ENCODE measurements at regions not wholly inside any gene's neighbourhood (a gene's known extent, or its start where the extent isn't known, plus 50 kb on each side); places are given as distances from the start of the nearest gene placed in this dataset.
"Not testable (repeated sequence)": the region's sequence is repeated elsewhere in the genome, so short reads cannot be mapped to it uniquely, and the experiment has no call there.

DNA sequence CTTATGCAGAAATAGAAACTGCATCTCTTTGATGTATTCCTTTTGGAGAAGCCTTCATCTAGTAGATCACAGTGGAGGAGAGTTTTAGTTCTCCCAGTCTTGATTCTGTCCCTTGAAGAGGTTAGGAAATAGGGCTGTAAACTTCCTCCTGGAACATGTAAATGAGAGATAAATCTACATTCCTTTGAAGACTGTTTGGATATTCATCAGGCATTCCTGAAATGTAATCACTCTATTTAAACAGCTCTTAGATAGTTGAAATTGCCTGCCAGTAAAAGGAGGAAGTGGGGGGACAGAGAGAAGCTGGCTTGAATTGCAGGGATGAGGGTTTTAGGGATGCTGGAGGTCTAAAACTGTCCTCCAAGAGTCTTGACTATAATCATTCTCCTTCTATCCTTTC, 254.3 kb upstream of the LRRC3B start:
- DNase-seq (ENCODE audit: low read depth), result no peak

DNA sequence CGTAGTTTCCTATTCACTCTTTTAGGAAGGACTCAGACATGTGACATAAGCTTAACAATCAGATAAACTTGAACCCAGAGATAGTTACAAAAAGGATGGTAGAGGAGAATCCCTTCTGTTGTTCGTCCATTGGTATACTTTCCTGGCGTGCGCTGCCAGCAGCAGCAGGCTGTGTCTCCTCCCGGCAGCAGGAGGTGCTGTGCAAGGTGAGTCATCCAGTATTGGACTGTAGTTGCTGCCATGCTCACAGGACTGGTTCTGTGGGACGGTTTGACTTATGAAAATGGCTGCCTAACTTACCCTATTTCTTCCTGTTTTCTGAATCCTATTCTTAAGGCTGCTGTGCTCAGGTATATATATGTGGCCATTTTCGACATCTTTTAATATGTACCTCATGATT, 253.4 kb upstream of the LRRC3B start:
- DNase-seq (ENCODE audit: low read depth), result no peak

DNA sequence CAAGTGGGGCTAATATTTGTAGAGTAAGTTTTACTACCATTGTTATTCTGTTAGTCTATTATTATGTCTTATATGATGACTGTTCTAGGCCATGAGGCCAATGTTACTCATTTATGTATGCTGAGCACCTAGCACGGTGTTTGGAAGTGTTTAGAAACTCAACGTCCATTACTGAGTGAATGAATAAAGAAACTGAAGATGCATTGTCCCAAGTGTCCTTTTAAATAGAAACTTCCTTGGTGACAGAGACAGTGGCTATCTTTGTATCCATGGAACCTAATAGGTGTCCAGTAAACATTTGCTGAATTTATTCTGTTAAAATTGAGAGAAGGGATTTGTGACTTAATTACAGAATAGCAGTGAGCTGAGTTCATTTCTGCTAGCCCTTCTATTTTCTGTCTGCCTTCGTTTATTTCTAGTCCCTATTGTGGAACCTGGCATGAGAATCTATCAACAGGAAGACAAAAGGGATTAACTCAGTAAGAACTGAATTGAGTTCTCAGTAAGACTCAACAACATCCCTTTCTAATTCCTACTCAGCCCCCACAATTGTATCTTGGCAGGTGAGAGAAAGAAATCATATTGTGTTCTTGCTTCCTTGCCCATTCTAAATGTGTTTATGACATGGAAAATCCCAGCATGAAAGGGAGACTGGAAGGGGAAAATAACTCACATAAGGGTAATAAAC, 246.6 kb upstream of the LRRC3B start:
- no peak for DNase-seq (ENCODE audit: low read depth)

DNA sequence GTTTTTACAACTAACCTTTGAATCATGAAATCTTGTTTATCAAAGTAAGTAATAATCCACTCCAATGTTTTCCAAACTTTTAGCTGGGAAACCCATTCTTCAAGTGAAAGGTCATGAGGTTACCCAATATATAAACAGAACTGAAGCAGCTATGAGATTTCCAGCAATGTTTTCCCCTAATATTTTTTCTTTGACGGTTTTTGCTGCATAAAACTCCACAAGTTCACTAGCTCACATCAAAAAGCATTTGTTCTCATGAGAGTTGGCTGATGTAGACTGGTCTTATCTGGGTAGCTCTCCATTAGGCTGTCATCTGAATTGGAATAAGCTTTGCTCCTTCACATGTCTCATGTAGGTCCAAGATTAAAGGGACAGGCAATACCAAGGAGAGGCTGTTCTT, 241.2 kb upstream of the LRRC3B start:
- DNase-seq (ENCODE audit: low read depth), result no peak

DNA sequence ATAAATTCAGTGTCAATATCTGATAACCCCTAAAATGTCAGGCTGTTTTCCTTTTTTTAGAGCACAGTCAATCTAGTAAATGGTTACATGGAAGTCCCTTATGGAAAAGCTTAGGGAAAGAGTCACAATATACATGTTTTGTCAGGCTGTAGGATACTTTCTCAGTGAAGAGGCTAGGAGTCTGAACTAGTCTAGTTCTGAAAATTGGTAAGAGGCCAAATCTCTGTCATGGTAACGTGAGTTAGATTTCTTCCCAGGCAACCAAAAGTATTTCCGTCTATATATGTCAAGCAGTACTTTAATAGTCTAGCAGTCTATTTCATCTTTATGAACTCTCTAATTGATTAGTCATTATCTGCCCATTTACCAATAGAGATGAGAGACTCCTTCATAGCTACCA, 215.9 kb upstream of the LRRC3B start:
- no peak for DNase-seq (ENCODE audit: low read depth)

DNA sequence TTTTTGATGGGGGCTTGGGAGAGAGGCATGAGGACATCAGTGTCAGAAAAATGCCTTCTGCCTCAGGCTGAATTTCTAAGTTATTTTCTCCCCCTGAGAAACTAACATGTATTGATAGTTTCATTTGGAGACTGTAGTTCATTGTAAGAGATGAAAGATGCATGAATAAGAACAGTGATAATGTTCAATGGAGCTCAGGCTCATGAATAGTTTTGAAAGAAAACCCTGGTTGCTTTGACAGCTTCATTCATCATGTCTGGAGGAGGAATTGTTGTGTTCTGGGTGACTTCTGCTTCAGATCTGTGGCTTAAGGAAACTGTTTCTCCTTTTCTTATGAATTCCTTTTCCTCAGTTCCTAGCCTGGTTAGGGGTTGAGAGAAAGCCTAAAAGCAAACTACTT, 204.0 kb upstream of the LRRC3B start:
- no peak for DNase-seq (ENCODE audit: low read depth)

DNA sequence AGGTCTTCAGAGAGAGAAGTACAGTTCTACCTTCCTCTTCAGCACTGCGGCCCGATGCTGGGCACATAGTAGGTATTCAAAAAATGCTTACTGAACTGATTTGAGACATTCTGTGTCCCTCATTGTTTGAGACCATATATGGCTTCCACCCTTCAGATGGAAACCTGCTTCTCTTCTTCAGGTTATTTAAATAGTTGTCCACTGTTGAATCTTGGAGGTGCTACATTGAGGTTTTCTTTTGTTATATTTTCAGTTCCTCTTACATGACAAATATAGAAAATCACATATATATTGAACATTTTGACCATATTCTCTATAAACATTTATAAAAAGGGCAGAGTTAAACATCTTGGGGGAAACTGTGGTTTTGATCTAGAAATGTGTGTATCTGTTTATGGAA, 200.2 kb upstream of the LRRC3B start:
- DNase-seq (ENCODE audit: low read depth), result no peak

DNA sequence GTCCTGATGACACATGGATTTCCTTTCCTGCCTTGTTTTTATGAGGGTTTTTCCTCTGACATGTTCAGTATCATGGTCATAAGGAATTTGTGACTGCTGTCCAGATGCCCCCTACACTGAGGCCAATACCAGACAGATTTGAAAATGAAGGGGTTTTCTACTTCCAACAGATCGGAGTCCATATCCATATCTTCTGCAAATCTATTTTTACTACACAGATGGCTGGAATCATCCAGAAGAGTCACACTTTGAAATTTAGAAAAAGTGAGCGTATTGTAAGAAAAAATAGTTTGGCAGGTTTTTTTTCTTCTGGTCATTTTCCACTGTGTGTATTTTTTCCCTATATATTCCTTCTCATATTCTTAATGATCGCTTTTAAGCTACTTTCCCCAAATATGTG, 197.5 kb upstream of the LRRC3B start:
- DNase-seq (ENCODE audit: low read depth), result no peak

DNA sequence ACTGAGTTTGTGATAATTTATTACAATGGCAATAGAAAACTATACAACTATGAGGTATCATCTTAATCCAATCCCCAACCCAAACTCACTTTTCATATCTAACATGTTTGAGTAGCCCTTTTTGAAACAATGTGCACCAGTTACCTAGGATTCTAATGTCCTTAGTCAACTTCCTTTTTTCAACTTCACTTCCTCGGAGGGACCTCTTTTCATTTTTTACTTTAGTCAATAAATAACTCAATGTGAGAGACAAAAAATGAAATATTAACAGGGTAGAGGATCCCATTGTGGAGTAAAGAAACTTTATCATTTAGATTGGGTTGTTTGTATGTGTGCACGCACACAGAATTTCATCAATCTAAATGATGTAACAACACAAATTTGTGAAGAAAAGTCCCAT, 193.6 kb upstream of the LRRC3B start:
- no peak for DNase-seq (ENCODE audit: low read depth)

DNA sequence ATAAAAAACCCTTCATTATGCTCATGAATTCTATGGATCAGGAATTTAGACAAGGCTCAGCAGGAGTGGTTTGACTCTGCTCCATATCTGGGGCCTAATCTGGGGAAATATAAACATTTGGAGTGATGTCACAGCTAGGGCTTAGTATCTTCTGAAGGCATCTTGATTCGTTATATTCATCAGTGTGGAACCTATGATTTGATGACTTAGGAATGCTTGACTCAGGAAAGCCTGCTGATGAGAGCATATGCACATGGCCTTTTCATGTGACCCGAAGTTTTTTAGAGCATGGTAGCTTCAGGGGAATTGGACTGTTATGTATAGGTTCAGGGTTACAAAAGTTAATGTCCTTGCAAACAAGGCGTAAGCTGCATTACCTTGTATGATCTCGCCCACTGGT, 184.9 kb upstream of the LRRC3B start:
- peak; percentile 75 for DNase-seq (ENCODE audit: low read depth)

DNA sequence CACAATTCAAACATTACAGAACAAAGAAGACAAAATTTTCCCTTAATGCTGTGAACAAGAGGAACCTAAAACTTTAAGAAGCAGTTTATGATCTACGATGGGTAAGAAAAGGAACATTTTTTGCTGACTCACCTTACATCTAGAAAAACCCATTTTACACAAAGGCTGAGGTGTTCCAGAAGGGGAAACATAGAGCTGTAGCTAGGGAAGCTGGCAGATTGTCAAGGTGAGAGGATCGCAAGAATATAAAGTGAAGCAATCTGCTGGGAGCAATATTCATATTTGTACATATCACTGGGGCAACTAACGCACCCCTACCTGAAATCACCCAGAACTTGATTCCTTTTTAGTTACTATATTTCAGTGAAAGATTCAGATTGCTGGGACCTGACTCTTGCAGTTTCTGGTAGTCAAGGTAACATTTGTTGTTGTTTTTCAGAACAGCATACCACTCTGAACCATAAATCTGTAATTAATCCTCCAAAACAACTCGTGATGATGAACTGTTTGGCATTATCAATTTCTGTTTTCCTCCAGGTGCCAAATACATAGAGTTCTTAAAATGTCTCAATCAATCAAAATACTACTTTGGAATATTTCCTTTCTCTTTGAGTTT, 184.1 kb upstream of the LRRC3B start:
- DNase-seq (ENCODE audit: low read depth), result no peak

DNA sequence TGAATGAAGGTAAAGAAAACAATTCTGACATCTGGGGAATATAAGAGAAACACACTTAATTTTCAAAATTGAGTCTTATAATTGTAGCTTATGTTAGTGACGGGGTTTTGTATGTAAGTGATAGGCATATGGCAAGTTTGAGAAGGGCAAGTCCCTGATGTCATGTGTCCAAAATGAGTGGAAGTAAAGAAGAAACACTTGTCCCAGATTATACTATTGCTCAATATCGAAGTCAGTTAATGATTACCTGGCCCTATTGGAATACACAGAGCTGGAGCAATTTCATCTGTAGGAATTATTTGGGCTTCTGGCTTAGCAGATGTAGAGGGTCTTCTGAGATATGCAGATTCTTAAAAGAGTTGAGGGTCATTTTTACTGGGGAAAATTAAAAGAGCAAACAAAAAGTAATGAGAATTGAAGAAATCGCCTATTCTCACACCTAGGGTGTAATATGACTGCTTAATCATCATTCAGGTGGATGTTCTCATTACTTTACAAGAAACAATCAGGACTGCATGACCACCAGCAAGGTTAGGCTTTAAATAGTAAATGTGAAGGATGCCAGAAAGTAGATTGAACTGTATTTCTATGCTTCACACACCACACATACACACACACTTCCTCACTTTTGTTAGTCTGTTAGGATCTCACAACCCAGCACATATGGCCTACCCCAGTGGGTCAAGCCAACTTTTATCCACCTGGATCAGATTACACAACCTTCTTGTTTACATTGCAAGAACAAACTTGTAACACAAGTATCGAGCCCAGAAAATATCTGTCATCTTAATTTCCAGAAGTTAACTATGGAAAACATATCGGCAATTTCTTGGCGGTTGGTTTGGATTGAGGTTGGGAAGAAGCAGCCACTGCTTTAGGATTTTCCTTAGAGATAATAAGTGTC, 183.3 kb upstream of the LRRC3B start:
- DNase-seq (ENCODE audit: low read depth), result no peak

DNA sequence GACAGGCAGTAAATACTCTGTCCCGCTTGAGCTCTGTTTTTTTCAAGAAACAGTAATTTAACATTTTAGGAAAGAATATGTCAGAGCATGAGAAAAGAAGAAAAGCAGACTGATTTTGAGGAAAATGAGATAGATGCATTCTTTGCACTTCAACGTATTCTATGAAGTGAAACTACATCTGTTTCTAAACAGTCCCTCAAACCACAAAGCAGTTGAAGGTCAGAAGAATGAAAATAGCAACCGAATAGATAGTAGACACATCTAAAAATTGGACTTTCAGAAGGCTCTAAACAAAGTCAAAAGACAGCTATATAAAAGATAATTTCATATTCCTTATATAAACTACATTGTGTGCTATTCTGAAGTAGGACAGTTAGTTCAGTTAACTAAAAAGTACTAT, 172.6 kb upstream of the LRRC3B start:
- no peak for DNase-seq (ENCODE audit: low read depth)

DNA sequence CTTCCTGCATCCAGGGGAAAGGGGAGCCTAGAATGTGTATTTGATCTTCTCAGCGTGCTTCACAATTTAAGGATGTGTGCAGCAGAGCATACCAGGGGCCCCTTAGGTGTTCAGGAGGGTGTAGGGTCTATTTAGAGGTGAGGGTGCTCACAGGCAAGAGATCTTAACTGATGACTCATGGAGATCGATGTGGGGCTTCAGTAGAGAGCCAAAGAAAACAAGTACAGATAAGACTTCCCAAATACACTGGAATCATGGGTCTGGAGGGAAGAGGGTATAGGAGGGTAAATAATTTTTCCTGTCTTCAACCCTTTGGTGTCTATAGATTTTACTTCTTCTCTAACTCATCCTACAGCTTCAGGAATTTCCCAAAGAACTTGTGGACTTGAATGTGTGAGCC, 170.2 kb upstream of the LRRC3B start:
- DNase-seq (ENCODE audit: low read depth), result no peak

DNA sequence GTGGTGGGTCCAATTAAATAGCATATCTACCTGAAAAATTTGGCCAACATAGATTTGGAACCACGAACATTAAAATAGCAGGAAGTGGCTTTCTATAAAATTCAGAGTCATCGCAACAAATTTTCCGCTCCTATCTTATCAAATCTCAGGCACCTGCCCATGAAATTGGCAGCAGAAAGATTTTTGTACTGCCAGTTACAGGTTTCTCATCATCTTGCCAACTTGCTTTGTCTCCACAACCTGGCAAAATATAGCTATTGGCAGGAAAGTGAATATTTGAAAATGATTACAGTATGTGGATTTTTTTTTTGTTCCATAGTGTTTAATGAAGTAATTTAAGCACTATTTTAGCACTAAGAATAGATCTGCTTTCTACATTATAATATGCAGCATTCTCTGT, 161.6 kb upstream of the LRRC3B start:
- no peak for DNase-seq (ENCODE audit: low read depth)

DNA sequence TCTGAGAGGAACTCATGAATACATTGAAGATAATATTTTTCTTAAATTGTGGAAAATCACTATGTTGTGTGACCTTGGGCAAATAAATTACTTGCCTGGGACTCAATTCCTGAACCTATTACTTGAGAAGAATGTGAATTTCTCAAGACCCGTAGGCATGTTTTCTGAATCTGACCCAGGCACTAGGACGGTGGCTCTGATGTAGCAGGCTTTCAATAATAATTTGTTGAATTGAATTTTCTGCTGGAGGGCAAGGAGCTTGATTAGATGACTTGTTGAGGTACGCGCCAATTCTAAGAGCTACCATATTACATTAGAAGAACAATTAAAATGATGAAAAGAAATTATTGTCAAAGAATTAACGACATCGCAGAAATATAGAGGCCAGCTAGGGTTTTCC, 150.2 kb upstream of the LRRC3B start:
- no peak for DNase-seq (ENCODE audit: low read depth)

DNA sequence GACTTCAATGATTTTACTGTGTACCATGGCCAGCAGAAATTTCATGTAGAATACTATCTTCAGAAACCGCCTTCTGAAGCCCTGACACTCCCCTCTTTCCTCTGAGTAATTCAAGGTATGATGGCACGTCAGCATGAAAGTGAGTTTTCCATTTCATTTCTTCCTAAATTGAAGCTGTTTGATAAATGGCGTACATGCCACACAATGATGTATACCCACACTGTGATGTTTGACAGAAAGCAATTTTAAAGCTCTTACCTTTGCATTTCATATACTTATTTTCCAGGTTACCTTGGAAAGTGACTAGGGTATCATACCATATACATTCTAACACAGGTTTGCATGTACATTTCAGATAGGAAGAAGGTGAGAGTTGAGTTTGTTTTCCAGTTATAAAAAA, 147.9 kb upstream of the LRRC3B start:
- DNase-seq (ENCODE audit: low read depth), result no peak

DNA sequence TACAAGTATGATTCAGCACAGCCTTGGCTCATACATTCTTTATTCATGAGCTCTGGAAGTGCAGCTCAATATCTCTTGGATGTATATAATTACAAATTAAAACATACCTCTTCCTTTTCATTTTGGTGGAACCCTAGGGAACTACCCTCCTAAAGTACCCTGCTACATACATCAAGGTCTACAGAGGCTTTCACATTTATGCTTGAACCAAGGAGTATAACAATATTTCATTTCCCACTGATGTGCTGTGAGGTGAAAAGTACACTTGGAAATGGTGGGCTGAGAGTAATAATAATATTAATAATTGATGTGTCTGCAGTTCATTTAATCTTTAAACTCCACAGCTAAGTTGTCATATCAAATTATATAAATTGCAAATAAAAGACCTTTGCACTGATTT, 142.2 kb upstream of the LRRC3B start:
- no peak for DNase-seq (ENCODE audit: low read depth)

DNA sequence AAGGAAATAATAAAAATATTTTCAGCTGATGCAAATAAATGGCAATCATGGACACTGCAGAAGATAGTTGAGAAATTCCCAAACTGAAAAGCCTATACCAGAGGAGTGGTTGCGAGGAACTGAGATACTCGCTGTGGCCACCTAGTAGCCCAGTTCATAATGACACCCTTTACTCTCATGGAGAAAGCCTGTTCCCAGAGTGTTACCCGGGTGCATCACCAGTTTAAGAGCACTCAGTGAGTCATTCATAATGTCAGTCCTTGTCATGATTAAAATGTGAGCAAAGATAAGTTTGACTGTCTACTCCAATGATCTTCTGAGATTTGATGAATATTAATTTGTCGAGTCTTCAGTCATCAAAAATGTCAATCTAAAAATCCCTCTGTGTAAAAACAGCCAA, 138.4 kb upstream of the LRRC3B start:
- DNase-seq (ENCODE audit: low read depth), result no peak

DNA sequence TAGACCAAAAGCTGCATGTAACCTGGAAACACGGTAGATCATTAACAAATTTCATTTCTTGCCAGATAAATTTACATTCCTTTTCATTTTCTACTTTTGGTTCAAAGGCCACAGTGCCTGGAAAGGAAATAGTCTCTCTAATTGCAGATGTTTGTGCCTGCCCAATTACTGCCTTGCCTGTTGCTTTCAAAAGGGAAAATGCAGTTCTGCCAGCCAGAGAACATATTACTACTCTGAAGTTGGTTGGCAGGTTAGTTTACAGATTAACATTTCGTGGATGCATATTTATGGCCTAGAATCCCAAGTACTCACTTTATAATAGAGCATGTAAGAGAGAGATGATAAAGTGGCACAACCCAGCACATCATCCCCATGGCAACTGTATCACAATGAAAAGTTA, 124.3 kb upstream of the LRRC3B start:
- DNase-seq (ENCODE audit: low read depth), result no peak

DNA sequence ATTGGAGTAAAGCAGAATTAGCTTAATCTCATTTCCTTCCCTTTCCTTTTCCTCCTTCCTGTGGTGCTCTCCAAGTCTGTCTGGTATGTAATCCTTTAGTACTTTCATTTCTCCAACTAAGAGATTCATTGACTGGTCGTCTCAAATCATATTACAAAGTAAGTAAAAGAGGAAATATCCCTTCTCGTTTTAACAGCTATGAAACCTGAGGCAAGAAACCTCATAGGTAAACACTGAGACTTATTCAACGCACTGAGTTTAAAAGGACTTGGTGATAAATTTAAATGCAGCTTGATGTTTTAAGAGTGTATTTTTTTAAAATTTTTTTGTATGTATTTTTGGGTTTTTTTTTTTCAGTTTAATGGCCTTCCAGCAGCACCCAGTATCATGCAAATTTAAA, 117.2 kb upstream of the LRRC3B start:
- no peak for DNase-seq (ENCODE audit: low read depth)

DNA sequence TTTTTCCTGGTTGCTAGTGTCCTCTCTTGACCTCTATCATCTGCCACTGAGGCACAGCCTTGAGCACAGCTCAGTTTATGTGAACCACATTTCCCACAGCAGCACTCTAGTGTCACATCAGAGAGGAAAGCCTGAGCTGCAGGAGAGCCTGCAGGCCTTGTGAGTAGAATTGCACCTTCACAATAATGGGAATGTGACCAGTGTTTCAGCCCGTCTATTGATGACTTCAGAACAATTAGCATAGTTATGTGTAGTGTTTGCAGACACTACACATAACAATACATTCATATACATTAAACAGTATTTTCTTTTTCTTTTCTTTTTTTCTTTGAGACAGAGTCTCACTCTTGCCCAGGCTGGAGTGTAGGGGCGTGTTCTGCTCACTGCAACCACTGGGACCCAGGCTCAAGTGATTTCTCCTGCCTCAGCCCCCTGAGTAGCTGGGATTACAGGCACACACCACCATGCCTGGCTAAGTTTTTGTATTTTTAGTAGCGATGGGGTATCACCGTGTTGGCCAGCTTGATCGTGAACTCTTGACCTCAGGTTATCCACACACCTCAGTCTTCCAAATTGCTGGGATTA, 108.0 kb upstream of the LRRC3B start:
- DNase-seq (ENCODE audit: low read depth), result not testable (repeated sequence)

DNA sequence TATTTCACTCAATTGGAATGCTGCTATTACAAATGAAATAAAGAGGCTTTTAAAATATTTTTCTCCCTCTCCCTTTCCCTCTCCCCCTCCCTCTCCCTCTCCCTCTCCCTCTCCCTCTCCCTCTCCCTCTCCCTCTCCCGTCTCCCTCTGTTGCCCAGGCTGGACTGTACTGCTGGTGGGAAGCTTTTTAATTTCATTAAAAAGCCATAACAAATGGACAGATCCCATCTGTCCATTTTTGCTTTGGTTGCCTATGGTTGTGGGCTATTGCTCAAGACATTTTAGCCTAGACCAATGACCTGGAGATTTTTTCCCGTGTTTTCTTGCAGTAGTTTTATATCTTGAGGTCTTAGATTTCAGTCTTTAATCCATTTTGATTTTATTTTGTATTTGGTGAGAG, 107.2 kb upstream of the LRRC3B start:
- DNase-seq (ENCODE audit: low read depth), result no peak

Measured in RPMI7951 (cell line).